Calu3 (cell line): ENCODE measurements at regions not wholly inside any gene's neighbourhood (a gene's known extent, or its start where the extent isn't known, plus 50 kb on each side); places are given as distances from the start of the nearest gene placed in this dataset.
A peak's percentile ranks its signal among the peaks of the same experiment; 100 is the strongest.

ENCODE experiments used
- BruUV-seq: library from RNA; stranded (reverse); fragments of 400-500 nt; replicated peaks from 2 replicates; lab custom pipeline; 2021; lab: Mats Ljungman, UMichigan
- CTCF ChIA-PET: fragments of 300-600 bp; sonication (Branson Sonifier 250); formaldehyde crosslinking; loops from one replicate; lab custom pipeline; 2022; ENCODE audit warnings: antibody characterized with exemption; lab: Charles Lee
- DNase-seq: peaks from one replicate; pipeline ENCODE4 v3.0.0; 2022
- H3K27ac Mint-ChIP-seq: one replicate; pipeline ENCODE4 v1.8.0; 2022; ENCODE audit warnings: mixed read lengths; ENCODE audit not compliant: unreplicated experiment
- H3K27me3 Mint-ChIP-seq: one replicate; pipeline ENCODE4 v1.8.0; 2022; ENCODE audit warnings: mixed read lengths; ENCODE audit not compliant: unreplicated experiment
- H3K36me3 Mint-ChIP-seq: one replicate; pipeline ENCODE4 v1.8.0; 2022; ENCODE audit warnings: mild to moderate bottlenecking, moderate library complexity, mixed read lengths; ENCODE audit not compliant: insufficient read depth, unreplicated experiment
- H3K4me1 Mint-ChIP-seq: one replicate; pipeline ENCODE4 v1.8.0; 2022; ENCODE audit warnings: mild to moderate bottlenecking, low read depth, mixed read lengths; ENCODE audit not compliant: unreplicated experiment
- H3K4me3 Mint-ChIP-seq: one replicate; pipeline ENCODE4 v1.8.0; 2022; ENCODE audit warnings: mild to moderate bottlenecking, low read depth, moderate library complexity, mixed read lengths; ENCODE audit not compliant: unreplicated experiment
- H3K9me3 Mint-ChIP-seq: one replicate; pipeline ENCODE4 v1.8.0; 2022; ENCODE audit warnings: low read depth, mixed read lengths; ENCODE audit not compliant: unreplicated experiment
- intact Hi-C: fragments of 100-400 bp; cut with micrococcal nuclease; formaldehyde crosslinking; loops from one replicate; pipeline ENCODE4 v1.10.0; 2022; ENCODE audit not compliant: unreplicated experiment
- TF ChIP-seq, protein P1 (sequence below): fragments of 200-600 bp; IDR thresholded peaks from one replicate; pipeline ENCODE4 v1.8.0; 2022; ENCODE audit warnings: antibody characterized with exemption; ENCODE audit not compliant: unreplicated experiment

DNA sequence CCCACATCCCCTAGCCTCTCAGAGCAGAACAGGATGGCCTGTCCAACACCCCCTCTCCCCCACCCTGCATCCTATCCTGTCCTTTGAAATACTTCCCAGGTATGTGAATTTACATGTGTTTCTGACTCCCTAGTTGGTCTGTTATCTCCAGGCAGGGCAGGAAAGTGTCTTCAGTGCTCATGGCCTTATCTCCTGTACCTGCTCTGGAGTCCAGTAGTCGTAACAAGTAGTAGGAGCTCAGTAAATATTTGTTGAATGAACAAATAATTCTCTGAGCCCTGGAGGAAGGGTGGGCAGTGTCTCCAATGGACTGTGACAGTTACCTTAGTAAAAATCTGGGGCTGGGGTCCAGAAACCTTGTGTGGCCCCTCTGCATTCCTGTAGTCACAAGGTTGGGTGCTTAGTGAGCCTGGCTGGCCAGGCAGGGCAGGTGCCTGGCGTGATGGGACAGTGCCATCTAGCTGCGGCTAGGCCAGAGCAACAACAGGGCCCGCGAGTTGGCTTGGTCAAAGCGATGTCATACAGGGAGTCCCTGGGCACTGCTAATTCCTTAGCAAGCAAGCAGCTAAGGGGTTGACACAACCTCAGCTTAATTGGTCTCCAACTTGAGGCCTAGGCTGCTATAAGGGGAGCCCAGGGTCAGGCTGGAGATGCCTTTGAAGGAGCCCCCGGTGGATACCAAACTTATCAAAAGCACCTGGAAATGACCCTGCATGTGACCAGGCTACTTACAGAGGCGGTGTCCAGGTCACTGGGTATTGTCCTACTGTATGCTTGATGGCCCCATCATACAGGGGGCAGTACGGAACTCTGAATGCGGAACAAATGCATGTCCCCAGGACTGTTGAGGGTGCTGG, 89.0 kb upstream of the PPM1J start:
- peaks cover 15% of the 10 kb centered on the region for H3K4me1 Mint-ChIP-seq
- H3K9me3 Mint-ChIP-seq: no peaks in the 10 kb centered on the region
- CTCF ChIA-PET: interaction anchor here (2.4 to 3.2 kb wide), 2 partner anchors 85 to 88 kb away, joined by 19 to 27 read pairs; partner anchors contain the start of gene PPM1J
- peak; percentile 72 for DNase-seq
- H3K4me3 Mint-ChIP-seq: no peak overlapping the region
- no peaks in the 10 kb centered on the region for H3K27me3 Mint-ChIP-seq
- no TSS peak for BruUV-seq
- intact Hi-C loops: loop anchor here (1.0 to 5.0 kb wide), 2 partner anchors 67 to 88 kb away; no protein-coding TSS in a partner anchor
- no peaks in the 10 kb centered on the region for H3K36me3 Mint-ChIP-seq
- TF ChIP-seq, protein P1, sequence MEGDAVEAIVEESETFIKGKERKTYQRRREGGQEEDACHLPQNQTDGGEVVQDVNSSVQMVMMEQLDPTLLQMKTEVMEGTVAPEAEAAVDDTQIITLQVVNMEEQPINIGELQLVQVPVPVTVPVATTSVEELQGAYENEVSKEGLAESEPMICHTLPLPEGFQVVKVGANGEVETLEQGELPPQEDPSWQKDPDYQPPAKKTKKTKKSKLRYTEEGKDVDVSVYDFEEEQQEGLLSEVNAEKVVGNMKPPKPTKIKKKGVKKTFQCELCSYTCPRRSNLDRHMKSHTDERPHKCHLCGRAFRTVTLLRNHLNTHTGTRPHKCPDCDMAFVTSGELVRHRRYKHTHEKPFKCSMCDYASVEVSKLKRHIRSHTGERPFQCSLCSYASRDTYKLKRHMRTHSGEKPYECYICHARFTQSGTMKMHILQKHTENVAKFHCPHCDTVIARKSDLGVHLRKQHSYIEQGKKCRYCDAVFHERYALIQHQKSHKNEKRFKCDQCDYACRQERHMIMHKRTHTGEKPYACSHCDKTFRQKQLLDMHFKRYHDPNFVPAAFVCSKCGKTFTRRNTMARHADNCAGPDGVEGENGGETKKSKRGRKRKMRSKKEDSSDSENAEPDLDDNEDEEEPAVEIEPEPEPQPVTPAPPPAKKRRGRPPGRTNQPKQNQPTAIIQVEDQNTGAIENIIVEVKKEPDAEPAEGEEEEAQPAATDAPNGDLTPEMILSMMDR: peak; percentile 68
- no peak overlapping the region for H3K27ac Mint-ChIP-seq

DNA sequence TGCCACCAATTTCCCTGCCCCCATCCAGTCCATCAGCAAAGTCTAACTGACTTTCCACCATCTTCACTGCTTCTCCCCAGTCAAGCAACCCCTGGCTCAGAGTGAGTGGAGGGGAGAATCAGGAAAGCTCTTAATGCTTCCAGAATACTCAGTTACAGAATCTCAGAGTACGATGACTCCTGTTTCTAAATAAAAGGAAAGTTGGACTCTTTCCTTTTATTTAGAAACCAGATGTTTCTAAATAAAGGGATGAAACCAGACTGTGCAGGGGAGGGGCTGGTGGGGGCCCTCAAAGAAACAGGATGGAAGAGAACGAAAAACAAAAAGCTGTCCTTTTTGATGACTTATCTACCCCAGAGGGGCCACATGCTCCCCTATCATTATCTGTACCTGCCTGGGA, 85.2 kb upstream of the PPM1J start:
- intact Hi-C loops: loop anchor here (5.0 kb wide), 1 partner anchor 63 kb away; no protein-coding TSS in a partner anchor
- CTCF ChIA-PET: no interaction called here
- BruUV-seq: no TSS peak

DNA sequence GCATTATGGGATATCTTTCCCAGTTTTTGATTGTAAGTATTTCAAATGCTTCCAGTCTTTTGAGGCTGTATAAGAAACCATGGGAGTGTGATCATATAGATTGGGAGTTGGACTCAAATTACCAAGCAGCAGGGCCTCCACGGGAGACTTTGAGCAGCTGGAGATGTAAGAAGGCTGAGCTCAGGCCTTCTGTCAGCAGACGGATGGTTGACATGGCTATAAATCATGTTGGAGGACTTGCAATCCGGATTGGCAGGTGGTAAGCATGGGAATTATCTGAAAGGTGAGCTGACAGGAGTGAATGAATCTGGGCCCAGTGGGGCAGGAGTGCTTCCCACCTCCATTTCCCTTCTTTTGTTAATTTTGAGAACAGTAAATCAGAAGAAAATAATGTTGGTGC, 83.2 kb upstream of the PPM1J start:
- H3K27ac Mint-ChIP-seq: no peak overlapping the region
- H3K36me3 Mint-ChIP-seq: no peaks in the 10 kb centered on the region
- no peak overlapping the region for H3K4me3 Mint-ChIP-seq
- intact Hi-C loops: no loop called here
- H3K27me3 Mint-ChIP-seq: no peaks in the 10 kb centered on the region
- DNase-seq: no peak
- CTCF ChIA-PET: interaction anchor here (1.5 kb wide), 1 partner anchor 83 kb away, joined by 5 read pairs; the partner anchor contains the start of gene PPM1J
- TF ChIP-seq, protein P1: no peak
- no peaks in the 10 kb centered on the region for H3K4me1 Mint-ChIP-seq
- H3K9me3 Mint-ChIP-seq: no peaks in the 10 kb centered on the region
- no TSS peak for BruUV-seq

More for the DNA sequence above, 85.2 kb upstream of the PPM1J start:
- Mint-ChIP-seq H3K27ac (no peak overlapping the region), H3K4me3 (no peak overlapping the region), H3K27me3 (no peaks in the 10 kb centered on the region), H3K36me3 (no peaks in the 10 kb centered on the region), H3K4me1 (no peaks in the 10 kb centered on the region), H3K9me3 (no peaks in the 10 kb centered on the region)
- DNase-seq: no peak
- TF ChIP-seq, protein P1: no peak

DNA sequence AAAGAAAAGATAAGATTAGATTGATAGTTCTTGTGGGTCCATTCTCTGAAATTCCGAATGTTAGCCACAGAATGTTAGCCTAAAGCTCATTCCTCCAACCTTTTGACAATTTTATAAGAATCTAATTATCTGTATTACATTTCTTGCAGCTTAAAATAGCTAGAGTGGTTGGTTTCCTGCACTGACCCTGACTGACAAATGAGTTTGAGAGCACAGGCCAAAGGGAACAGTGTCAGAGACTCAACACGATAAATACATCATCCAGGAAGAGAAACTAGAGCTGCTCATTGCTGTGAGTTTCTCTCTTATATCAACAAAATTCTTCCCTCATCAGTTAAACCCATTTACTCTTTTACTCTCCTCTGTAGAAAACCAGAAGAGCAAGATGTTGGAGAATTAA, 82.1 kb upstream of the PPM1J start:
- no peak for DNase-seq
- intact Hi-C loops: no loop called here
- TF ChIP-seq, protein P1: no peak
- Mint-ChIP-seq H3K27me3 (no peaks in the 10 kb centered on the region), H3K36me3 (no peaks in the 10 kb centered on the region), H3K27ac (no peak overlapping the region), H3K4me1 (no peaks in the 10 kb centered on the region), H3K9me3 (no peaks in the 10 kb centered on the region), H3K4me3 (no peak overlapping the region)
- BruUV-seq: no TSS peak
- CTCF ChIA-PET: no interaction called here
